T-helper 2 cell treated with Interferon-gamma antibody and Interleukin-4, amounts not matched to agents 100 ng/mL and 5 ng/mL, for 36 hours (primary cell): ENCODE measurements at regions not wholly inside any gene's neighbourhood (a gene's known extent, or its start where the extent isn't known, plus 50 kb on each side); places are given as distances from the start of the nearest gene placed in this dataset.

Experiments
- intact Hi-C: fragments of 100-400 bp; cut with micrococcal nuclease; formaldehyde crosslinking; loops from one replicate; pipeline ENCODE4 v1.15.1; 2023

GRCh38 chr16:51752438-51752995, 601.4 kb upstream of the SALL1 start:
- intact Hi-C loops, result no loop called here

GRCh38 chr16:51747329-51747728, 596.3 kb upstream of the SALL1 start:
- intact Hi-C loops, result no loop called here

GRCh38 chr16:51734220-51734619, 583.1 kb upstream of the SALL1 start:
- intact Hi-C loops, result no loop called here

- intact Hi-C loops, result no loop called here
These were observed 582.1 kb upstream of the SALL1 start for GRCh38 chr16:51733181-51733580.

- intact Hi-C loops, result no loop called here
These were observed 580.1 kb upstream of the SALL1 start for GRCh38 chr16:51731160-51731559.

GRCh38 chr16:51723036-51723724, 572.1 kb upstream of the SALL1 start:
- intact Hi-C loops, result no loop called here

- intact Hi-C loops, result no loop called here
These were observed 571.4 kb upstream of the SALL1 start for GRCh38 chr16:51722467-51722866.

- intact Hi-C loops, result no loop called here
These were observed 568.3 kb upstream of the SALL1 start for GRCh38 chr16:51719376-51719775.

- intact Hi-C loops, result no loop called here
These were observed 565.1 kb upstream of the SALL1 start for GRCh38 chr16:51716195-51716594.

- intact Hi-C loops, result no loop called here
These were observed 562.4 kb upstream of the SALL1 start for GRCh38 chr16:51713502-51713901.

GRCh38 chr16:51710905-51711563, 560.0 kb upstream of the SALL1 start:
- intact Hi-C loops, result no loop called here

- intact Hi-C loops, result no loop called here
These were observed 559.1 kb upstream of the SALL1 start for GRCh38 chr16:51710186-51710585.

- intact Hi-C loops, result no loop called here
These were observed 557.8 kb upstream of the SALL1 start for GRCh38 chr16:51708861-51709260.

GRCh38 chr16:51707666-51708065, 556.6 kb upstream of the SALL1 start:
- intact Hi-C loops, result no loop called here

- intact Hi-C loops, result no loop called here
These were observed 554.1 kb upstream of the SALL1 start for GRCh38 chr16:51705142-51705541.

GRCh38 chr16:51701025-51701424, 550.0 kb upstream of the SALL1 start:
- intact Hi-C loops, result no loop called here

GRCh38 chr16:51699686-51700396, 548.8 kb upstream of the SALL1 start:
- intact Hi-C loops, result no loop called here

GRCh38 chr16:51698647-51699046, 547.6 kb upstream of the SALL1 start:
- intact Hi-C loops, result no loop called here

GRCh38 chr16:51697454-51697853, 546.4 kb upstream of the SALL1 start:
- intact Hi-C loops, result no loop called here

GRCh38 chr16:51696376-51696775, 545.3 kb upstream of the SALL1 start:
- intact Hi-C loops, result no loop called here

- intact Hi-C loops, result no loop called here
These were observed 540.0 kb upstream of the SALL1 start for GRCh38 chr16:51691109-51691508.

GRCh38 chr16:51685498-51685897, 534.4 kb upstream of the SALL1 start:
- intact Hi-C loops, result no loop called here
